Muscle of leg (tissue), 3 donors: ENCODE measurements at regions not wholly inside any gene's neighbourhood (a gene's known extent, or its start where the extent isn't known, plus 50 kb on each side); places are given as distances from the start of the nearest gene placed in this dataset.

Source experiments
- DNase-seq: peaks from one replicate; pipeline ENCODE4 v3.0.0; 2013
- H3K27ac ChIP-seq: one replicate; pipeline ENCODE4 v1.5.1; 2013; ENCODE audit warnings: mild to moderate bottlenecking, low read length, control low read depth
- H3K27me3 ChIP-seq: one replicate; pipeline ENCODE4 v1.6.1; 2013; ENCODE audit warnings: low read length; ENCODE audit not compliant: control insufficient read depth, insufficient read depth
- H3K36me3 ChIP-seq: one replicate; pipeline ENCODE4 v1.6.1; 2013; ENCODE audit warnings: low read length; ENCODE audit not compliant: control insufficient read depth, insufficient read depth
- H3K4me1 ChIP-seq: one replicate; pipeline ENCODE4 v1.6.1; 2013; ENCODE audit warnings: low read length; ENCODE audit not compliant: control insufficient read depth, insufficient read depth
- H3K4me3 ChIP-seq: one replicate; pipeline ENCODE4 v1.5.1; 2013; ENCODE audit warnings: low read length, control low read depth
- H3K9me3 ChIP-seq: replicated peaks from 2 replicates; pipeline ENCODE4 v1.6.1; 2013; ENCODE audit warnings: low read depth, low read length; ENCODE audit not compliant: control insufficient read depth
- WGBS: methylation state at CpG from one replicate; pipeline ENCODE4 v1.1.5; 2013; ENCODE audit warnings: missing lambda C conversion rate; ENCODE audit not compliant: insufficient coverage; 5-methylcytosine and 5-hydroxymethylcytosine counted together

GRCh38 chr15:98216166-98216565 is 255.7 kb downstream of the ARRDC4 start:
- no peak for DNase-seq

GRCh38 chr15:98217356-98217755 is 256.9 kb downstream of the ARRDC4 start:
- Histone ChIP-seq H3K9me3 (no peaks in the 10 kb centered on the region), H3K4me1 (no peaks in the 10 kb centered on the region)

More at GRCh38 chr15:98216166-98216565, 255.7 kb downstream of the ARRDC4 start:
- 13% methylated on average over 1 of the region's 4 CpGs for WGBS
- Histone ChIP-seq H3K27me3 (no peaks in the 10 kb centered on the region), H3K27ac (no peak overlapping the region), H3K4me1 (no peaks in the 10 kb centered on the region), H3K9me3 (no peaks in the 10 kb centered on the region), H3K4me3 (no peak overlapping the region), H3K36me3 (no peaks in the 10 kb centered on the region)

DNA sequence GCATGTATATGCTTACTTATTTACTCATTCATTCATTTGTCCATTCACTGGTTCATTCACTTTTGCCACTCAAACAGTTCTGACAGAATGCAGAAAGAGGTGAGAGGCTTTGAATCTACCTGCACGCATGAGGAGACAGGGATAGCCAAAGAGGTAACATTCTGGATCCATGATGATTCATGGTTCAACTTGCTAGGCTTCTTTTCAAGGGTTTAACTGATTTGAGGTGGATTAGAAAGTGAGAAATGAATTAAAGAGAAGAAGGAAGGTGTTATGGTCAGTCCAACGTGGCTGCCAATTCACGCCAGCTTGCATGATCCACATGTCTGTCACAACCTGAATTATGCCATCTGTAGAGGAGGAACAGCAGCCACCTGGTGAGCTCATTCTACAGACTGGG is 260.6 kb downstream of the ARRDC4 start:
- Histone ChIP-seq H3K4me1 (no peaks in the 10 kb centered on the region), H3K9me3 (no peaks in the 10 kb centered on the region), H3K27me3 (no peaks in the 10 kb centered on the region), H3K36me3 (no peaks in the 10 kb centered on the region), H3K27ac (no peak overlapping the region), H3K4me3 (no peak overlapping the region)
- WGBS, result 71% methylated on average over 2 of the region's 3 CpGs
- no peak for DNase-seq

More at GRCh38 chr15:98217356-98217755, 256.9 kb downstream of the ARRDC4 start:
- WGBS, result 73% methylated on average over 3 of the region's 6 CpGs
- Histone ChIP-seq H3K36me3 (no peaks in the 10 kb centered on the region), H3K27ac (no peak overlapping the region), H3K27me3 (no peaks in the 10 kb centered on the region), H3K4me3 (no peak overlapping the region)
- DNase-seq, result no peak

GRCh38 chr15:98221577-98221976 is 261.1 kb downstream of the ARRDC4 start:
- Histone ChIP-seq H3K36me3 (no peaks in the 10 kb centered on the region), H3K9me3 (no peaks in the 10 kb centered on the region), H3K27ac (no peak overlapping the region), H3K4me3 (no peak overlapping the region), H3K27me3 (no peaks in the 10 kb centered on the region), H3K4me1 (no peaks in the 10 kb centered on the region)
- 92% methylated on average over 3 of the region's 4 CpGs for WGBS
- no peak for DNase-seq

DNA sequence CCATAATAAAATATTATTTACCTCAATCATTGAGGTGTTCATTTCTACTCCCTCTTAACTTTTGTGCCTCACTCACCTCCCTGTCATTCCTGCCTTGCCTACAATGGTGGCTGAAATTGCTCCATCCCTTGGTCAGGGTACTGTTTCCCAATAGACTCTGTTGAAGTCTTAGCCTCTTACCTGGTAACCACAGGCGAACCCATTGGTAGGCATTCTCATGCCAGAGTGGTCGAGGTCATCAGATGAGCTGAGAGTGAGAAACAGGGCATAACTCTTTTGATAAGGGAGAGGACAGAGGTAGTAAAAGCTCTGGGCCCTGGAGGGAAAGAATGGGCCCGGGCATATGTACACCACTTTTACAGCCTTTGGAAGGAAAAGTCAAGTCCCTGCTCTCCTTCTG is 265.6 kb downstream of the ARRDC4 start:
- no peaks in the 10 kb centered on the region for H3K4me1 ChIP-seq
- H3K36me3 ChIP-seq, result no peaks in the 10 kb centered on the region
- WGBS, result 60% methylated on average over 1 of the region's 3 CpGs
- DNase-seq, result no peak
- no peaks in the 10 kb centered on the region for H3K27me3 ChIP-seq
- H3K9me3 ChIP-seq, result no peaks in the 10 kb centered on the region
- H3K4me3 ChIP-seq, result no peak overlapping the region
- no peak overlapping the region for H3K27ac ChIP-seq

DNA sequence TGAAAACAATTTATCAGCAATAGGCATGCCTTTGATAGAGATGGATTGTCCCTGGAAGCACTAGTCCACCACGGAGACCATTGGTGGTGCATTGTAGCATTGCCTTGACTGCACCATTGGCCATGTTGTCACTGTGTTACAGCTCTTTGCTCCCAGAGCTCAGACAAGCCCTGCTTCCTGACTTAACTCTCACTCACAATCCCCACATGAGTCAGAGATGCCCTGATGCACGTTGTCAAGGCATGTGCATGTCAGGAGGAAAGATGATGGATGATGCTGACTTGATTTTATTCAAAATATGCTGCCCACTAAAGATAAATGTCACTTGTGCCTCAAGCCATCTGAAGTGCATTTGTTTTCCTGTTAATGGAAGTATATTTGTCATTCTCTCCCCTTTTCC is 266.1 kb downstream of the ARRDC4 start:
- 57% methylated on average over 1 of the region's 2 CpGs for WGBS
- no peak overlapping the region for H3K27ac ChIP-seq
- no peaks in the 10 kb centered on the region for H3K4me1 ChIP-seq

GRCh38 chr15:98228846-98229245 is 268.3 kb downstream of the ARRDC4 start:
- no peak overlapping the region for H3K27ac ChIP-seq
- DNase-seq, result no peak
- WGBS, result no CpG with 5 or more reads among the region's 4 CpGs
- no peaks in the 10 kb centered on the region for H3K27me3 ChIP-seq
- H3K4me1 ChIP-seq, result no peaks in the 10 kb centered on the region
- H3K4me3 ChIP-seq, result no peak overlapping the region
- no peaks in the 10 kb centered on the region for H3K36me3 ChIP-seq
- no peaks in the 10 kb centered on the region for H3K9me3 ChIP-seq

More for the DNA sequence above, 266.1 kb downstream of the ARRDC4 start:
- DNase-seq, result no peak
- H3K27me3 ChIP-seq, result no peaks in the 10 kb centered on the region
- H3K36me3 ChIP-seq, result no peaks in the 10 kb centered on the region
- no peaks in the 10 kb centered on the region for H3K9me3 ChIP-seq
- H3K4me3 ChIP-seq, result no peak overlapping the region

DNA sequence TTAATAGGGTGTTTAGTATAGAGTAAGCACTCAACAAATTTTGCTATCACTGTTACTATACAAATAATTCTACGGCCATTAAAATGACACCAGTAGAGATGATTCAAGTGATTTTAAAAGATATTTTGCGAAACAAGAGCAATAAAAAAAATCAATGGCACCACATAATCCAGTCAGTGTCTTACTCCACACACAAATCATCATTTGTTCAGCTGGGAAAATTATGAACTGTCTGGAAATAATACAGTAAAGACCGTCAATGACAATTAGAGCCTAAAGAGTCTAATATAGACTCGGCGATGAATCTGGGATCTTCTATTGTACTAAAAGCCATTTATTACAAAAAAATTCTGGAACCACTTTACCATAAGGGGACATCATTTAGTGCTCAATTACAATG is 270.5 kb downstream of the ARRDC4 start:
- Histone ChIP-seq H3K4me1 (no peaks in the 10 kb centered on the region), H3K9me3 (no peaks in the 10 kb centered on the region), H3K36me3 (no peaks in the 10 kb centered on the region), H3K4me3 (no peak overlapping the region), H3K27ac (no peak overlapping the region), H3K27me3 (no peaks in the 10 kb centered on the region)
- WGBS, result no CpG with 5 or more reads among the region's 5 CpGs
- DNase-seq, result no peak

DNA sequence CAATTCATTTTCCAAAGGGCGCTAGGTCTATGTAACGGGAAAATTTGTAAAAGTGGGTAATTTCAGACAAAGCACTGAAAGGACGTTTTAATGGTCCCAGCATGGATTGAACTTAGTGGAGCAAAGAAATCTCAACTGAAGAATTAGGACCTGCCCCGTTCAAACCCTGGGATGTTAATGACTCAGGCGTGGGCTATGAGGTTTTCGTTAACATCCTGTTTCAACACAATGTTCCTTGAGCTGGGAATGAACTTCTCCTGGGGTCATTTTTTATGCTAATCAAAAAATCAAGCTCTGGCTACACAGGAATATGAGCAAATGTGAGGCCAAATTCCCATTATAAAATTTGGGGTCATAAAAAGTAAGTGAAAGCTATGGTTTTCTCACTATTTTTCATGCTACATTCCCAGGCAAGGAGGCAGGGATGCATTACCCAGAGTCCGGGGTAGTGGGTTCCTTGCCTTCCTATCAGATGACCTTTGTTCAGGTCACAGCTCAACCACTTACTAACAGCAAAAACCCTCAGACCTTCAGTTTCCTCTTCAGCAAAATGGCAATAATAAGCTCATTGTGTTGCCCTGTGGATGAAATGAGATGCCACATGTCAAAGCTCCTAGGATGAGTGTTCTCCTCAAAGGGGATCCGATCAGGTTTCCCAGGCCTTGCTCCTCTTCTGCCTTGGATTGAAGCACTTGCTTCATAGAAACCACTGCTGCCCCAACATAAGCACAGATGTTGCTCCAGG is 271.4 kb downstream of the ARRDC4 start:
- Histone ChIP-seq H3K27ac (no peak overlapping the region), H3K4me1 (no peaks in the 10 kb centered on the region), H3K9me3 (no peaks in the 10 kb centered on the region), H3K4me3 (no peak overlapping the region), H3K27me3 (no peaks in the 10 kb centered on the region), H3K36me3 (no peaks in the 10 kb centered on the region)
- no peak for DNase-seq
- 53% methylated on average over 4 of the region's 8 CpGs for WGBS

DNA sequence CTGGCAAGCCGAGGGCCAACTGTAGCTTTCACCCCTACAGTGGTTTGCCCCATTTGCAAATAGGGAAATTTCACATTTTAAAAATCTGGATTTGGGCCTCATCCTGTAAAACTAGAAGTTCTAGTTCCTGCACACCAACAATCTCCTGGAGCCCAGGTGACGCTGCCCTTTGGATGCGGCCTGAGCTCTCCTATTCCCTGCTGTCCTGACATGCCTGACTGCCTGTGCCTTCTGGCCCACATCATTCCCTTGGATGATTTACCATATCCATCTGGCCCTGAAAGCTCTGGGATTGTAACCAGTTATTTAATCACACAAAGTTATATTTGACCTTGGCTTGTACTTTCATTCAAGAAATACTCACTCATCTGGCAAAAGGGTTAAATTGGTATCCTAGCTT is 272.3 kb downstream of the ARRDC4 start:
- H3K36me3 ChIP-seq, result no peaks in the 10 kb centered on the region
- no peak for DNase-seq
- no peak overlapping the region for H3K27ac ChIP-seq
- no peak overlapping the region for H3K4me3 ChIP-seq
- H3K4me1 ChIP-seq, result no peaks in the 10 kb centered on the region
- H3K27me3 ChIP-seq, result no peaks in the 10 kb centered on the region
- no peaks in the 10 kb centered on the region for H3K9me3 ChIP-seq
- WGBS, result 90% methylated on average over 3 of the region's 3 CpGs

DNA sequence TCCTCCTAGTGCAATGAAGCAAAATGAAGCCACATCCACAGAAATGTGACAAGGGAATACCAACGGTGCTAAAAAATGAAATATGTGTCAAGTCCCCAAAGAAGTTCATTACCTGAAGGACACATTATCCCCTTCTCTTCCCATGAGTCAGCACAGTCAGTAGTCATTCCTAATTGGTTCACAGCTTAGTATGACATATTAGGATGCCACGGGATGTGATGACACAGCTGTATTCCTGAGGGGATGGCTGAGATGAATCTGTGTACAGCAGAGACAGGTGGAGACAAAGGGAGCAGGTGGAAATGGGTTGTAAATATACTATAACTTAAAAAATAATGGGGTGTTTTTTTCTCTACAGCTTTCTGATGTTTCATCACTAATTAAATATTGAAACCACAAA is 273.4 kb downstream of the ARRDC4 start:
- Histone ChIP-seq H3K36me3 (no peaks in the 10 kb centered on the region), H3K4me3 (no peak overlapping the region), H3K27me3 (no peaks in the 10 kb centered on the region), H3K4me1 (no peaks in the 10 kb centered on the region), H3K9me3 (no peaks in the 10 kb centered on the region), H3K27ac (no peak overlapping the region)
- WGBS, result no CpG with 5 or more reads among the region's 2 CpGs
- DNase-seq, result no peak
